ENCODE measurements at regions not wholly inside any gene's neighbourhood (a gene's known extent, or its start where the extent isn't known, plus 50 kb on each side); places are given as distances from the start of the nearest gene placed in this dataset.
"Not testable (repeated sequence)": the region's sequence is repeated elsewhere in the genome, so short reads cannot be mapped to it uniquely, and the experiment has no call there.

DNA sequence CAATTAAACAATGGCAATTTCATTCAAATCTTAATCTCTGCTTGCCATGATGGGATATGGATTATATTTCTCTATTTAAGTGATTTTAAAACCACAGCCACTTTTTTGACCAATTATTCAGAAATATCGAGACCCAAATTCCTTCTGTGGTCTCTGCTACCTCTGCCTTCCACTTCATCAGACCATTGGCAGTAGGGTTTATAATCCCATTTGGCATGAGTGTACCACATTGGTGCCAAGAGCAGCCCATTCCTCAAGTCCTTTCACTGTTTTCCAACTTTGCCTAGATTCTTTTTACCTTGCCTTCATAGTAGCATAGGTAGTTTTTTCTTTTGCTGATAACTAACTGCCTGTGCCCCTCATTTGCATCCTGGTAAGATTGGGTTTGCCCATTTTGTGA, 319.9 kb downstream of the ARL4A start:
- no peak for DNase-seq

DNA sequence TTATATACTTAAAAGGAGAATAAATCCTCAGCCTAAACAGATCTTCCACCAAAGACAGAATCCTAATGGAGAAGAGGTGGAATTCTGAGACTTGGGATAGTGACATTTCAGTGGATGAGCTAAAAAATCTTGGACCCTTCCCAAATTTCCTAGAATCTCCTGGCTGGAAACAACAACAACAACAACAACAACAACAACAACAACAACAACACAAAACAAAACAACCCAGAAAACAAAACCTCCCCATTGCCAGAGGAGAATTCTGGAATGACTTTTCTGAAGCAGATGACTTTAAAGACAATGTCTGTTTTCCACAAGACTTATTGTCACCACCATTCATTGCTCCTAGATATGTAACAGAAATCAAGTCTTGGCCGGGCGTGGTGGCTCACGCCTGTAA, 322.1 kb downstream of the ARL4A start:
- DNase-seq: no peak

DNA sequence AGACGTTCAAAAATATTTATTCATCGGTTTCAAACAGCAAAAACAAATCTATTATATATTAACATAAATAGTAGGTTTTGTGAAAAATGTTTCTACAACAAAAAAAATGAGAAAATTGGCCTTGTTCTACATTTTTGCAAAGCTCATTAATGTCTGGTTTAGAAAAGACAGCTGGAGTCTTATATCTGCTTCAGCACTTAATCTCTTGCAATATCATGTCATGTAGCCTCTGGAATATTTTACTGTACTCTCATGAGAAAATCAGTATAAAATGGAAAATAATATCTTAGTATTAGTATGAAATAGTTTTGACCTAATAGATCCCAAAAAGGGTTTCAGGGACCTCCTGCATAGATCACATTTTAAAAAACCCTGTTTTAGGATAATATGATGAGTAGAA, 326.6 kb downstream of the ARL4A start:
- no peak for DNase-seq

DNA sequence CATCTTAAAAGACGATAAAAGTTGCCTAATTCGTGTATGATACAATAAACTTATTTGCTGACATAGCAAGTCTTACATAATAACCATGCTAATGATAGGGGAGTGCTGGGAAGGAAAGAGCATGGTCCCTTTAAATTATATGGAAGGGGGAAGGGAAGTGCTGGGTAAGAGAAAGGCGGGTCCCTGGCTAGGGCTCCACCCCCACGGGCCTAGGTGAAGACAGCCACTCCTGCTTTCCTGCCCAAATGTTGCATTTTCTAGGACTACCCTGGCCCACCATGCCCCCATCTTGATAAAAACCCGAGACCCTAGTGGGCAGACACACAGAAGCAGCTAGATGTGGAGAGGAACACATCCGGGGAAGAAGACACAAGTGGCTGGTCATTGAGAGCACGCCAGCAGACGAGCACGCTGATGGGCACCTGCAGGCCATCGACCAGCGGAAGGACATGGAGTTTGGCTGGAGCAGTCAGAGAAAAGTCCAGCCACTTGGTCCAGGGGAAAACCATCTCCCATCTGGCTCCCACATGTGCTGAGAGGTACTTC, 328.7 kb downstream of the ARL4A start:
- no peak for DNase-seq

DNA sequence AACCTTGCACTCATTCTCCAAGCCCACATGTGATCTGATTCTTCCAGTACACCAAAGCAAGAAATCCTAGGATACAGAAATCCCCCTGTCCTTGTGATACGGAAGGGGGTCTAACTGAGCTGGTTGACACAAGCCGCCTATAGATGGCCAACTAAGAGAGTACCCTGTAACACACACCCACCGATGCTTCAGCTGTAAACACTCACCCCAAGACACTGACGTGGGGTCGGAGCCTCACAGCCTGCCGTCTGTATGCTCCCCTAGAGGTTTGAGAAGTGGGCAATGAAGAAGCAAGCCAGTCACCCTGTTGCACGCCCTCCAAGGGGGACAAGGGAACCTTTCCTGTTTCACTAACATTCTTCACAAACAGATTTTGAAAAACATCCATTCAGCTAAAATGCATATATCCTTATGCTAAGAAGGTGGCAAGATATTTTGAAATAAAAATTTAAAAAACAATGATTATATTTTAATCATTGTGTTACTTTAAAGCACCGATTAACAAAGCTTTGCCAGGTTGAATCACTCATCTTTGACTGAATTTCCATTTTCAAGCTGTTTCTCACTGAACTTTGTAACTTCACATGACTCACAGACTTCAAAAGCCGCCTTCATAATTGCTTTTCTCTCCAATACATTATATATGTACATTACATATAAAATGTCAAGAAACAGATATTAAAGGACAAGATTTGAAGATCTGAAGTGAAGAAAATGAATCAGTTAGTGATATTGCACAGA, 329.3 kb downstream of the ARL4A start:
- DNase-seq: no peak

DNA sequence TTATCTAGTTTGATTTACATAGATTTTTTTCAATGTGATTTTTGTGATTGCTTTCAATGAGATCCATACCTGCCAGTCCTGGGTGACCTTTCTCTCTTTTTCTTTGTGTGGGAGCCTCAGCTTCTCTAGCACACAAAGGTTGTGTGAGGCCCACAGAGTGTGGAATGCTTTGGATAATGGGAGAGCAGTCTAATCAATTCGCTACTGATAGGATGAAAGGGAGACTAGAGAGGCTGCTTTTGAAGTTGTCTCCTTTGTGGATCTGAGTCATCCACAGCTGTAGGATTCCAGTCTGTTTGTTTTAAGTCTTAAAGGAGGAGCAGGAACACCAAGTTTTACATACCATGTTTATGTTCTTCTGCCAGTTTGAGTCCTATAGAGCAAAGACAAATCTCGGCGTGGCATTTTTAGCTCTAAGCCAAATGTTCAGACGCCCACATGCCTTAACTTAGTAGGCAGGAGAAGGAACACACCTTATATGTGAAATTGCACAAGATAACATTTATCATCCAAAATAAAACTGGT, 330.0 kb downstream of the ARL4A start:
- DNase-seq: peak in 1 of 2 donors; percentile 31

DNA sequence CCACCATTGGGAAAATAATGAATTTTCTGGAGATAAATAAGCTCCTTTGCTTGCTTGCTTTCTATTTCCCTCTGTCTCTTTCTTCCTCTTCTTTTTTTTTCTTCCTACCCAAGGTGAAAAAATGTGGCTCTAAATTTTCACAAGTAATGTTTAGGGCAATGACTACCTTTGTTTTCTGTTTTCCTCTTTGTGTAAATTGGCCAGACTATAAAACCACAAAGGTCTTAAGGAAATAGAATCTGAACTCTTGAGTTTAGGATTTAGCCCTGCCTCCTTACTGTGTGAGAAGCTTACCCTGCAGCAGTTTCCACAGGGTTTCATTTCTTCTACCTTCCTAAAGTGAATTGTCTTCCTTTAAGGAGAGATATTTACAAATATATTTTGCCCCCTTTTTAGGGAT, 330.4 kb downstream of the ARL4A start:
- no peak for DNase-seq

DNA sequence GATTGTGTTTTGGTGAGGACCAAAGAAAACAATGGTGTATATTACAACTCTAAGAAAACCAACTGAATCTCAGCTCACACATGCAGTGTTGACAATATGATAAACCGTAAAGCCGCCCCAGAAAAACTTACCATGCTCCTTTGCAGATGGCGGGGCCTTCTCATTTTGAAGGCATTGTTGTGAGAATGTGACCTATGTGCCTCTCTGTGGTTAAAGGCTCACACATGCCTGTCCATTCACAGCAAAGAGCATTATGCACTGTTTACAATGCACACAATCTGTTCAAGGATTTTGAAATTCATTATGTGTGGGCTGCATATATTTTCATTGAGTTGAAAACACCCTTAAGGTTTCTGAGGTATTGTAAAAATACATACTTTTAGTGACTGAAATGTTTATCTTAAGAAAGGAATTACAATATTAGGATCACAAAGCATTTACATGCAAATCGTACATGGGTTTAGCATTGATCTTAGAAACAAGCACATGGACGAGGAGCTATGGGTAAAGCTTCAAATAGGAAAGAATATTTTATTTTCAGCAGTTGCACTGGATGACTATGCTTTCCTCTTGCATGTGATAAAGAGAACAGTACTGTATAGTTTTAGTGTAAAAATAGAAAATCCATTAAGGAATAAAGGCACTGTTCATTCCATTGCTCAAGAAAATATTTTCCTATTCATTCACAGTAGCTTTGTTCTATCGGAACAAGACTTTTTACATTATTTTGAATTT, 334.3 kb downstream of the ARL4A start:
- DNase-seq: no peak

DNA sequence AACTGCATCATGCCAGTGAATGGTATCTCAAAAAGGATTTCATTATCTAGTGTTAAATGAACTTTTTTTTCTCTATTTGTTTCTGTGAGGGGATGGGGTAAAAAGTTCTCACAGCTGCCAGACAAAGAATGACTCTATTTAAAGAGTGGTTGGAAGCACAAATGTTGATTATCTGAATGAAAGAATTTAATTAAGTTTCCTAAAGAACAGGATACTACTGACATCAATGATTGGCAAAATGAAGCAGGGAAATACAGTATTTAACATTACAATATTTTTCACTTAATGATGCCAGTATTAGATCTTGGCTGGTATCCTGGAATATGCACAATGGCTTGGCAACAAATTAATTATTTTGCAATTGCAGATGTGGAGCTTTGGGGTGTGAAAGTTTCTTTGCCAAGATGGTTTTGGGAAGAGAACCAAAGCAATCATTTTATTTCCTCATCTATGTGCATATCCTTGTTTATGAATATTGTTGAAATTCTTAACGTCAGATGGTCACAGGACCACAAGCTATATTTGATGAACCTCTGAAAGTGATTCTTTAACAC, 336.8 kb downstream of the ARL4A start:
- no peak for DNase-seq

DNA sequence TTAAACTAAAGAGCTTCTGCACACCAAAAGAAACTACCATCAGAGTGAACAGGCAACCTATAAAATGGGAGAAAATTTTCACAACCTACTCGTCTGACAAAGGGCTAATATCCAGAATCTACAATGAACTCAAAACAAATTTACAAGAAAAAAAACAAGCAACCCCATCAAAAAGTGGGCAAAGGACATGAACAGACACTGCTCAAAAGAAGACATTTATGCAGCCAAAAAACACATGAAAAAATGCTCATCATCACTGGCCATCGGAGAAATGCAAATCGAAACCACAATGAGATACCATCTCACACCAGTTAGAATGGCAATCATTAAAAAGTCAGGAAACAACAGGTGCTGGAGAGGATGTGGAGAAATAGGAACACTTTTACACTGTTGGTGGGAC, 337.6 kb downstream of the ARL4A start:
- DNase-seq: not testable (repeated sequence)

DNA sequence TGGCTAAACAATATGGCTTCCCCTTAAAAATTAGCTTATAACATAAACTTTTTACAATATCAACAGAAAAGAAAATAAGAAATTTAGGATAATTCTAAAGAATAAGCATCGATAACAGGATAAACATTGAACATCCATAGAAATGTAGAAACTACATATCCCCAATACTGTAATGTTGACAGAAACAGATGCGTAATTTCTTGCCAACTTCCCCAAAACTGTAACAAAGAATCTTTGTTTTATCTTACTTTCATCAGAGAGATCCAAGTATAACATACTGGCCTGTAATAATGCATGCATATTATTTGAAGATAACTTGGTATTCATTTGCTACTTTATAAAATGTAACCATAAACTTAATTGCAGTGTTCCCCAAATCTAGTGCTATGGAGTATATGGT, 339.9 kb downstream of the ARL4A start:
- DNase-seq: no peak

DNA sequence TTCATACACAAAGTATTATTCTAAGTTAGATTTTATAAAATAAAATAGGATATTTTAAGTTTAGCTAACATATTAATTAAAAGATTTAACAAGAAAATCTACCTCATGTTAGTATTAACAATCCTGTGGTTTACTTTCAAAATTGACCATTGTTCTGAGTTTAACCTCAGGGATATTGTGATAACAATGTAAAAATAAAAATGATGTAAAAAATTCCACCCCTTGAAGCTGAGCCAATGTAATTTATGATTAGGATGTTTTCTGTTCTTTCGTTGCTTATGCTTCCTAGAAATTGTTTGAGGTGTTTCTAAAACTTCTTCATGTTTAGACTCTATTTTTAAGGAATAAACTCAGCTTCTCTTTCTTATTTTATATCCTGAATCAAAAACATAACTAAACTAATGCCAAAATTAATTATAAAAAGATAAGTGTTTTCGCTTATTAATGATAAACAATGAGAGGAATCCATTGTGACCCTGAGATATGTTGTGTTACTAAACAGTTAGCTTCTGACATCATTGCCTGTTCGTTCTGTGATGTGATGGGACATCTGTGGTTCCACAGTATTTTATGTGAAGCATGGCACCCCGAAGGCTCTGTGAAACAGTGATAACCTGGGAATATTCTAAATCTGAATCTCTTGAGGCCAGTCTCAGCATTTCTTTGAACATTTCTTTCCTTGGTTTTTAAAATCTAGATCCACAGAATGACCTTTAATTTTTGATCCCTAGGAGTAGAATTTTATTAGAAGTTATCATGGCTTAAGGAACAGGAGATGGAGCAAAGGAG, 340.8 kb downstream of the ARL4A start:
- no peak for DNase-seq

DNA sequence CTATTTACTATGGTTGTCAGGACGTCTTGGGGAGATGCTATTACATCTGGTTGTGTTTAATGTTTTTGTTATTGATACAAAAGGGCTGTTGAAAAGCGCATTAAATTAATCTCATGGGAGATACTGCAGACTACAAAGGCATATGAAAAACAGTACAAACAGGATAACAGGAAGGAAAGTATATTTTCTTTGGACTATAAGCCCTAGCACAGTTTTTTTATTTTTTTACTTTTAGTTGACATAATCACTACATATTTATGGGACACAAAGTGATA, 341.3 kb downstream of the ARL4A start:
- DNase-seq: no peak

DNA sequence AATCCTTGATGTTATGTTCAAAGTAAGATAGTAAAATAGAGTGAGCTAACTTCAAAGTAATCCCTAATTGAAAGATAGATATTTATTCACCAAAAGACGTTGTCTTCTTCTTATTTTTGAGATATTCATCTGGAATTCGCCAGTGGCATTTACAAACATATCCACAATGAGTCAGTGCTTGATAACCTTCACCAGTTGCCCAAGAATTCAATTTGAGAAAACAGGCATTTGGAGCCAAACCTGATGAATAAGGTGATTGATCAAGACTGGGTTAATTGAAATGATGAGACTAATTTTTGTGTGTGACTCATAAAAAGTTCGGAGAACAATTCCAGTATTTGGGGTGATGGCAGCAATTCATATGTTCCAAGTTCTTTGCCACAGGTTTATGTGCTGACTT, 344.0 kb downstream of the ARL4A start:
- DNase-seq: no peak

DNA sequence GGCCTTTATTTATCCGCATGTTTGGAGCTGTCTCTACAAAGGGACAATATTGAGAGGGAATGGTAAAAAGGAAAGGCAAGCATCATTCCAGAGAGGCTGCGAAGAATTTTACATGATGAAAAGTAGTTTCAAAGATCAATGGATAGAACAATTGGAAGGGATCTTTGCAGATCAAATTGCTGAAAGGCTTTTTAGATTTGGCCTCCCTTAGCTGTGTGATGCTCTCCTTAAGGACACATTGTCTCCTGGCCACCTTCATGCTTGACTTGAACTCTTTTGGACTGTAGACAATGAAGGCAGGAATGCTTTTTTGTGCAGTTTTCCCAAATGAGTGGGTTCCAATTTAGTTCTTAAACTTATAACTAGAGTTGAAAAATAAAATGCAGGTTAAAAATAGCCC, 344.7 kb downstream of the ARL4A start:
- no peak for DNase-seq

DNA sequence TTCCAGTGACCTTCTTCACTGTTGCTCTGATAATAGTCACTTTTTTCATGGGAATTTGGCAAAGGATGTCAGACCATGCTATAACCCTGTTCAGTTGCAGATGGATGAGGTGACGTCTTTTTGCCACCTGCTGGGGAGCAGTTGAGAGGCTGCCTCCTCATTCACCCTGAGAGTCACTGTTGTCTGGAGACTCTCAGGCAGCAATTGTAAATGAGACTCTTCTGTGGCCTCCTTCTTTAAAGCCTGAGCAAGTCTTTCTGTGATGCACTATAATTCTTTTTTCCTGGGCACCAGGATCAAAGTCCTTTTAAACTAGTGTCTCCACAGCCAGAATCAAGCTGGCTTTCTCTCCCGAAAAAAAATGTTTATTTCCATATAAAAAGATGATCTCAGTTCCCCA, 345.1 kb downstream of the ARL4A start:
- DNase-seq: no peak

DNA sequence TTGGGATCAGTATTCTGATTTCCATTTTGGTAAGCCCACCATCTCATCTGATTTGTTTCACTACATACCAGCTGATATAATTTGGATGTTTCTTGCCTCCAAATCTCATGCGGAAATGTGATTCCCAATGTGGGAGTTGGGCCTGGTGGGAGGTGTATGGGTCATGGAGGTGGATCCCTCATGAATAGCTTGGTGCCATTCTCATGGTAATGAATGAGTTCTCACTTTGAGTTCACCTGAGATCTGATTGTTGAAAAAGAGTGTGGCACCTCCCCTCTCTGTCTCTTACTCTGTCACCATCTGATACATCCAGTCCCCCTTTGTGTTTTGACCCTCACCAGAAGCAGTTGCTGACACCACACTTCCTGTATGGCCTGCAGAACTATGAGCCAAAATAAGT, 347.3 kb downstream of the ARL4A start:
- no peak for DNase-seq

DNA sequence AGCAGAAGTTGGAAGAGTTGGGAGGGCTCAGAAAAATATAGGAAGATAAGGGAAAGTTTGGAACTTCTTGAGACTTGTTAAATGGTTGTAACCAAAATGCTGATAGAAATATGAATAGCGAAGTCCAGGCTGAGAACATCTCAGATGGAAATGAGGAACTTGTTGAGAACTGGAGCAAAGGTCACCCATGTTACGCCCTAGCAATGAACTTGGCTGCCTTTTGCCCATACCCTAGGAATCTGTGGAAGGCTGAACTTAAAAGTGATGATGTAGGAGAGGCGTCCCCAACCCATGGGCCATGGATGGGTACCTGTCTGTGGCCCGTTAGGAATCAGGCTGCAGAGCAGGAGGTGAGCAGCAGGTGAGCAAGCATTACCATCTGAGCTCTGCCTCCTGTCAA, 347.8 kb downstream of the ARL4A start:
- no peak for DNase-seq

DNA sequence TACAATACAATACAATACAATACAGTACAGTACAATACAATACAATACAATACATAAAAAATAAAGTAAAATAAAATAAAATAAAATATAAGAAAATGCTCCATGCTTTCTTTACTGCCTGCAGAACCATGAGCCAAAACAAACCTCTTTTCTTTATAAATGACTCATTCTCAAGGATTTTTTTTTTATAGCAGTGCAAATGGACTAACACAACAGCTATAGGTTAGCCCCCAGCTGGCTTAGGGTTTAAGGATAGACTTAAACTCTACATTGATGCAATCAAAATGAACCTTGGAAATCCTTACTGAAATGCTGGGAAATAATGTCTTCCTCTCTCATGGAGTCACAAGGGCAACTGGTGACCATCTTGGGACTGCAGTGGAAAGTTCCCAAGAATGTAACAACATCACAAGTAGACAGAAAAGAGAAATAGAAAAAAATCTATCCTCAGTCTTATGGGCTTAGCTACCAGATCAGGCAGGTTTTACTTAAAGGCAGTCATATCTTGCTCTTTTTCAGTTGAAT, 348.9 kb downstream of the ARL4A start:
- no peak for DNase-seq

DNA sequence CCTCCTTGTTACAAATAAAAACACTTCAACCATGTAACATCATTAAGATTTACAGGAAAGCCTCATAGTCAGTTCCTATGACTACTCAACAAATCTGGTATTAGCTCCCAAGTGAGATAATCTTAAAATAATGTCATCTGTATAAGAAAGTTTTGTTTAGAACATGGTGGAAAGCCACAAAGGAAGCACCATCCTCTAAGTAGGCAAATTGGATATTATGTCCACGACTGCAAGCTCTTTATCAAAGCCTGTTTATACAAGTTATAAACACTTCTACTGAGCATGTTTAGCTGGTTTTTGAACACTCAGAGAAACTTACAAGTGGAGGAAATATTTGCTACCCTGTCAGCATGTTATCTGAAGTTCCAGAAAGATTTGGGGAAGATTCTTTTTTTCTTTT, 349.8 kb downstream of the ARL4A start:
- no peak for DNase-seq

DNA sequence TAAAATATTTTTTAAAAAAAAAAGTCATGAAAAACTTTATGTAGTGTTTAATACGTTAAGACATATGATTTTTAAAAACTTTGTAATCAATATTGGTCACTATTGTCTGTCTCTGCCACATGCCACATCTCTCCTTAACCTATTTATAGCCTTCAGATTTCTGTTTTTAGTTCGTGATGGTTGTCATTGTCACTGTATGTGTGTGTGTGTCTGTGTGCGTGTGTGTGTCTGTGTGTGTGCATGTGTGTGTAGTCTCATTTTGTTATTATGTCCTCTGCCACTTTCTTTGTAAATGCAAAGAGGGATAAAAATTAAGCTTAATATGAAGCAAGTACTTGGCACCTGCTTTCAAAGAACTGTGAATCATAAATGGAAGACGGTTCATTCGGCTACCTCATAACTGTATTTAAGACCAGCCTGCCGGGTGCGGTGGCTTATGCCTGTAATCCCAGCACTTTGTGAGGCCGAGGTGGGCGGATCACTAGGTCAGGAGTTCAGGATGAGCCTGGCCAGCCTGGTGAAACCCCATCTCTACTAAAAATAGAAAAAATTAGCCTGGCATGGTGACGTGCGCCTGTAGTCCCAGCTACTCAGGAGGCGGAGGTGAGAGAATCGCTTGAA, 354.0 kb downstream of the ARL4A start:
- DNase-seq: no peak

DNA sequence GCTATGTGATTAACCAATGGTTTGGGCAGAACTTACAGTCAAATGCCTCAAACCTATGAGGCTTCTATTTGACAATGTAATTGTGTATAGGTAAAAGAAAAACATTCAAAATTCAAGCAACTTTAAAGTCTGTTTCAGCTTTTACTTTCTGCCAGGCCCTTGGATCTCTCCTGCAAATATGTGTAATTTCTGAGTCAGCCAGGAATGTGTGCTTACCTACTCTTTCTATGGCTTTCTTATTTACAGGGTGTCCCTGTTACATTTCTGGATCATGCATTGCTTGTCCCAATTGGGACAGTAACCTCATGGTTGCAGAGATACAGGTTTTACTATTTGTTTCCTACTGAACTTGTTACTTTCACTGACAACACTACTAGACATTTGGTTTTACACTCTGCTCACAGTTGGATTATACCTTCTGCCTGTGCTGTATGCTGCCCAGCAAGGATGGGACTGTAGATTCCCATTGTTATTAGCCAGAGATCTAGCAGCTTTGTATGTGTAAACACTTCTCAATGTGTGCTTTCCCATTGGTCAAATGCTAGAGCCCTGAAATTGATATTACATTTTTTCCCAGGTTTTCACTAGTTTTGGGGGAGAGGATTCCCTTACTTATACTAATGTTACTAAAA, 355.3 kb downstream of the ARL4A start:
- no peak for DNase-seq
